Neural progenitor cell (in vitro differentiated cells): ENCODE measurements at regions not wholly inside any gene's neighbourhood (a gene's known extent, or its start where the extent isn't known, plus 50 kb on each side); places are given as distances from the start of the nearest gene placed in this dataset.

ENCODE experiments used
- DNase-seq: peaks from one replicate; pipeline ENCODE4 v3.0.0-alpha.2; 2016; ENCODE audit warnings: low spot score
- H2AFZ ChIP-seq: fragments of 200-600 bp; sonication (generic); replicated peaks from 2 replicates; pipeline ENCODE4 v1.6.1; 2016; ENCODE audit warnings: antibody characterized with exemption
- H3F3A ChIP-seq: fragments of 200-600 bp; sonication (generic); 2 replicates; pipeline ENCODE4 v1.6.1; 2016; ENCODE audit warnings: antibody characterized with exemption, low read depth
- H3K27ac ChIP-seq: fragments of 200-600 bp; sonication (generic); 2 replicates; pipeline ENCODE4 v1.5.1; 2016; ENCODE audit warnings: mild to moderate bottlenecking
- H3K27me3 ChIP-seq: fragments of 200-600 bp; sonication (generic); 2 replicates; pipeline ENCODE4 v1.6.1; 2016; ENCODE audit warnings: mild to moderate bottlenecking, moderate library complexity
- H3K36me3 ChIP-seq: fragments of 200-600 bp; sonication (generic); 2 replicates; pipeline ENCODE4 v1.5.1; 2016
- H3K4me1 ChIP-seq: fragments of 200-600 bp; sonication (generic); 2 replicates; pipeline ENCODE4 v1.6.1; 2016; ENCODE audit warnings: mixed run types
- H3K4me2 ChIP-seq: fragments of 200-600 bp; sonication (generic); 2 replicates; pipeline ENCODE4 v1.6.1; 2016
- H3K4me3 ChIP-seq: fragments of 200-600 bp; sonication (generic); 2 replicates; pipeline ENCODE4 v1.5.1; 2016
- H3K79me2 ChIP-seq: fragments of 200-600 bp; sonication (generic); 2 replicates; pipeline ENCODE4 v1.6.1; 2016; ENCODE audit warnings: low read depth
- H3K9ac ChIP-seq: fragments of 200-600 bp; sonication (generic); 2 replicates; pipeline ENCODE4 v1.6.1; 2016
- H3K9me3 ChIP-seq: fragments of 200-600 bp; sonication (generic); 2 replicates; pipeline ENCODE4 v1.5.1; 2016; ENCODE audit warnings: low read depth
- H4K20me1 ChIP-seq: fragments of 200-600 bp; sonication (generic); 2 replicates; pipeline ENCODE4 v1.6.1; 2016; ENCODE audit warnings: low read depth
- H3K27ac Mint-ChIP-seq: 3 replicates; pipeline ENCODE4 v1.8.0; 2021; ENCODE audit warnings: mixed read lengths
- H3K27me3 Mint-ChIP-seq: 2 replicates; pipeline ENCODE4 v1.8.0; 2022; ENCODE audit warnings: low read depth, mild to moderate bottlenecking, inconsistent platforms, moderate library complexity, mixed read lengths; ENCODE audit not compliant: insufficient read depth
- H3K36me3 Mint-ChIP-seq: 3 replicates; pipeline ENCODE4 v1.8.0; 2021; ENCODE audit warnings: mixed read lengths
- H3K4me1 Mint-ChIP-seq: 3 replicates; pipeline ENCODE4 v1.8.0; 2021; ENCODE audit warnings: mixed read lengths
- H3K4me3 Mint-ChIP-seq: 3 replicates; pipeline ENCODE4 v1.8.0; 2021; ENCODE audit warnings: mild to moderate bottlenecking, moderate library complexity, mixed read lengths
- H3K9me3 Mint-ChIP-seq: 3 replicates; pipeline ENCODE4 v1.8.0; 2020; ENCODE audit warnings: mixed read lengths
- CTCF ChIP-seq: fragments of 200-600 bp; sonication (generic); IDR thresholded peaks from 2 replicates; pipeline ENCODE4 v1.5.1; 2017; ENCODE audit warnings: antibody characterized with exemption, mild to moderate bottlenecking
- EZH2 ChIP-seq: fragments of 200-600 bp; sonication (generic); IDR thresholded peaks from 2 replicates; pipeline ENCODE4 v1.6.1; 2017; ENCODE audit warnings: antibody characterized with exemption, mild to moderate bottlenecking, moderate library complexity
- EZH2phosphoT487 ChIP-seq: fragments of 200-600 bp; sonication (generic); IDR thresholded peaks from 2 replicates; pipeline ENCODE4 v1.6.1; 2017; ENCODE audit warnings: antibody characterized with exemption

- no peak for DNase-seq
- H3K36me3 ChIP-seq: no peaks in the 10 kb centered on the region
- H3F3A ChIP-seq: no peaks in the 10 kb centered on the region
- Mint-ChIP-seq H3K9me3 (no peaks in the 10 kb centered on the region), H3K27ac (no peak overlapping the region), H3K36me3 (no peaks in the 10 kb centered on the region), H3K4me1 (peaks cover 31% of the 10 kb centered on the region), H3K27me3 (peaks cover 2% of the 10 kb centered on the region), H3K4me3 (no peak overlapping the region)
- no peaks in the 10 kb centered on the region for H3K9me3 ChIP-seq
- no peaks in the 10 kb centered on the region for H4K20me1 ChIP-seq
- no peak overlapping the region for H3K27ac ChIP-seq
- H3K4me1 ChIP-seq: peaks cover 15% of the 10 kb centered on the region
- no peaks in the 10 kb centered on the region for H3K27me3 ChIP-seq
- no peaks in the 10 kb centered on the region for H3K79me2 ChIP-seq
- no peak overlapping the region for H2AFZ ChIP-seq
- H3K9ac ChIP-seq: no peak overlapping the region
- no peak overlapping the region for H3K4me3 ChIP-seq
- no peak overlapping the region for H3K4me2 ChIP-seq
- TF ChIP-seq EZH2phosphoT487 (no peak), CTCF (no peak), EZH2 (no peak)
Observed at GRCh38 chr11:112593440-112593839, 332.8 kb upstream of the PLET1 start.

GRCh38 chr11:112596324-112596723 lies 335.7 kb upstream of the PLET1 start:
- TF ChIP-seq CTCF (no peak), EZH2 (no peak), EZH2phosphoT487 (no peak)
- Histone ChIP-seq H3K4me1 (peaks cover 9% of the 10 kb centered on the region), H3F3A (no peaks in the 10 kb centered on the region), H3K4me3 (no peak overlapping the region), H3K36me3 (no peaks in the 10 kb centered on the region), H4K20me1 (no peaks in the 10 kb centered on the region), H2AFZ (no peak overlapping the region), H3K79me2 (no peaks in the 10 kb centered on the region), H3K27me3 (no peaks in the 10 kb centered on the region), H3K9ac (no peak overlapping the region), H3K9me3 (no peaks in the 10 kb centered on the region), H3K4me2 (no peak overlapping the region), H3K27ac (no peak overlapping the region)
- H3K9me3 Mint-ChIP-seq: no peaks in the 10 kb centered on the region
- no peak overlapping the region for H3K4me3 Mint-ChIP-seq
- peaks cover 12% of the 10 kb centered on the region for H3K4me1 Mint-ChIP-seq
- peaks cover 2% of the 10 kb centered on the region for H3K27me3 Mint-ChIP-seq
- H3K36me3 Mint-ChIP-seq: no peaks in the 10 kb centered on the region
- peak; percentile 20 for DNase-seq
- H3K27ac Mint-ChIP-seq: no peak overlapping the region

- DNase-seq: no peak
- Histone ChIP-seq H3K4me1 (peaks cover 9% of the 10 kb centered on the region), H3K79me2 (no peaks in the 10 kb centered on the region), H3K4me2 (no peak overlapping the region), H3K27ac (no peak overlapping the region), H3F3A (no peaks in the 10 kb centered on the region), H2AFZ (no peak overlapping the region), H3K4me3 (no peak overlapping the region), H3K36me3 (no peaks in the 10 kb centered on the region), H3K9me3 (no peaks in the 10 kb centered on the region), H3K9ac (no peak overlapping the region), H3K27me3 (no peaks in the 10 kb centered on the region), H4K20me1 (no peaks in the 10 kb centered on the region)
- H3K27ac Mint-ChIP-seq: no peak overlapping the region
- peaks cover 2% of the 10 kb centered on the region for H3K27me3 Mint-ChIP-seq
- H3K4me1 Mint-ChIP-seq: peaks cover 12% of the 10 kb centered on the region
- no peaks in the 10 kb centered on the region for H3K36me3 Mint-ChIP-seq
- no peak overlapping the region for H3K4me3 Mint-ChIP-seq
- no peak for TF ChIP-seq EZH2phosphoT487
- TF ChIP-seq EZH2: no peak
- no peak for TF ChIP-seq CTCF
- H3K9me3 Mint-ChIP-seq: no peaks in the 10 kb centered on the region
Observed at GRCh38 chr11:112597286-112597790, 336.7 kb upstream of the PLET1 start.
